RWPE2 (cell line): ENCODE measurements at regions not wholly inside any gene's neighbourhood (a gene's known extent, or its start where the extent isn't known, plus 50 kb on each side); places are given as distances from the start of the nearest gene placed in this dataset.

Experiments used
- ATAC-seq: fragments of 200-7000 bp; cut with Tn5 transposase; 3 replicates; pipeline ENCODE4 v1.9.1; 2021; ENCODE audit warnings: low read depth
- DNase-seq: peaks from one replicate; pipeline ENCODE4 v3.0.0-alpha.2; 2020; ENCODE audit warnings: low spot score
- H3K27ac ChIP-seq: fragments of 450-650 bp; 2 replicates; pipeline ENCODE4 v1.5.1; 2017; ENCODE audit warnings: mild to moderate bottlenecking; ENCODE audit not compliant: poor library complexity, severe bottlenecking
- H3K27me3 ChIP-seq: fragments of 250-450 bp; sonication (Bioruptor Pico); 2 replicates; pipeline ENCODE4 v1.5.1; 2021; ENCODE audit warnings: mild to moderate bottlenecking, moderate library complexity; ENCODE audit not compliant: insufficient read depth, poor library complexity, severe bottlenecking
- H3K36me3 ChIP-seq: fragments of 250-450 bp; sonication (Bioruptor Pico); 2 replicates; pipeline ENCODE4 v1.5.1; 2020; ENCODE audit warnings: low read depth, mild to moderate bottlenecking, moderate library complexity
- H3K4me1 ChIP-seq: fragments of 250-450 bp; sonication (Bioruptor Pico); 2 replicates; pipeline ENCODE4 v1.5.1; 2021; ENCODE audit warnings: mild to moderate bottlenecking, moderate library complexity; ENCODE audit not compliant: insufficient read depth, poor library complexity, severe bottlenecking
- H3K4me3 ChIP-seq: fragments of 250-450 bp; sonication (Bioruptor Pico); 2 replicates; pipeline ENCODE4 v1.5.1; 2021; ENCODE audit warnings: mild to moderate bottlenecking, moderate library complexity; ENCODE audit not compliant: severe bottlenecking
- H3K9me3 ChIP-seq: fragments of 250-450 bp; sonication (Bioruptor Pico); 2 replicates; pipeline ENCODE4 v1.5.1; 2021; ENCODE audit warnings: mild to moderate bottlenecking, moderate library complexity; ENCODE audit not compliant: severe bottlenecking
- TF ChIP-seq, protein P1 (sequence below): fragments of 450-650 bp; IDR thresholded peaks from one replicate; pipeline ENCODE4 v1.5.1; 2017; ENCODE audit warnings: mild to moderate bottlenecking, moderate library complexity; ENCODE audit not compliant: poor library complexity, severe bottlenecking

DNA sequence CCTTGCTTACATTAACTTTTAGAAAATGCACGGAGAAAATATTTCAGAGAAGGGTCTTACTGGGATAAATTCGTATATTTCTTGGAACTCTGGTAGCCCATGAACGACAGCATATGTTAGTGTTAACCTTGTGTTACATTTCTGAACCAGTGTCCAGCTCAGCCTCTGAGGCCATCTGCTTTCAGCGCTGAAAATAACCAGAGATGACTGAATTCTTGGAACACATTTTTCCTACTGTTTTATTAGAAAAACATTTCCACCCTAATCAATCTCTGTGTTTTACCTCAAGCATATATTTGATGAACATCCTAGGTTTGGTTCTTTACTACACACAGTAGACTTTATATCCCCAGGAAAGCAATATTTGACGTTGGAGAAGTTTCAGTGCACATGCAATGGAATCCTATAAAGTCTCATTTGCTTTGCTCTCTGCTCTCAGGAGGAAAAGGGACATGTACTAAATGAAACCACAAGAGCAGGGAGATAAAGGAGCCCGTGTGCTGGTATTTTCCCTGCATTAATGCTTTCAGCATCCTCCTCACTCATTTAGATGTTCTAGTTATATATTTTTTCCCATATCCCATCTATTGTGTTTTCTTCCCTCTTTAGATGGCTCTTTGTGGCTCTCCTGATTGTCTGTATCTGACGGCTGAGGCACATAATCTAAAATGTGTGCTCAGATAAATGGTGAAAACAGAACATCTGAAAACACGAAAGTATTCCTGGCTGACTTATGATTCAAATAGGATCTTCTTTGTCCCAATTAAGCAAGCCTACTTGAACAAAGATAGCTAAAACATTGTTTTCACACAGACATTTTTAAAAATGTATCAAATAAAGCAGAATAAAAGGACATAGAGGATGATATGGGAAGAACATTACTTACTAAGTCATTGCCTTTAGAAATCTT is 151.7 kb upstream of the KCNMB2 start:
- ATAC-seq, result no peak
- no peak overlapping the region for H3K27ac ChIP-seq
- no peaks in the 10 kb centered on the region for H3K9me3 ChIP-seq
- no peaks in the 10 kb centered on the region for H3K27me3 ChIP-seq
- H3K4me3 ChIP-seq, result no peak overlapping the region
- no peak for DNase-seq
- TF ChIP-seq, protein P1, sequence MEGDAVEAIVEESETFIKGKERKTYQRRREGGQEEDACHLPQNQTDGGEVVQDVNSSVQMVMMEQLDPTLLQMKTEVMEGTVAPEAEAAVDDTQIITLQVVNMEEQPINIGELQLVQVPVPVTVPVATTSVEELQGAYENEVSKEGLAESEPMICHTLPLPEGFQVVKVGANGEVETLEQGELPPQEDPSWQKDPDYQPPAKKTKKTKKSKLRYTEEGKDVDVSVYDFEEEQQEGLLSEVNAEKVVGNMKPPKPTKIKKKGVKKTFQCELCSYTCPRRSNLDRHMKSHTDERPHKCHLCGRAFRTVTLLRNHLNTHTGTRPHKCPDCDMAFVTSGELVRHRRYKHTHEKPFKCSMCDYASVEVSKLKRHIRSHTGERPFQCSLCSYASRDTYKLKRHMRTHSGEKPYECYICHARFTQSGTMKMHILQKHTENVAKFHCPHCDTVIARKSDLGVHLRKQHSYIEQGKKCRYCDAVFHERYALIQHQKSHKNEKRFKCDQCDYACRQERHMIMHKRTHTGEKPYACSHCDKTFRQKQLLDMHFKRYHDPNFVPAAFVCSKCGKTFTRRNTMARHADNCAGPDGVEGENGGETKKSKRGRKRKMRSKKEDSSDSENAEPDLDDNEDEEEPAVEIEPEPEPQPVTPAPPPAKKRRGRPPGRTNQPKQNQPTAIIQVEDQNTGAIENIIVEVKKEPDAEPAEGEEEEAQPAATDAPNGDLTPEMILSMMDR, result no peak
- no peaks in the 10 kb centered on the region for H3K36me3 ChIP-seq
- peaks cover 13% of the 10 kb centered on the region for H3K4me1 ChIP-seq

DNA sequence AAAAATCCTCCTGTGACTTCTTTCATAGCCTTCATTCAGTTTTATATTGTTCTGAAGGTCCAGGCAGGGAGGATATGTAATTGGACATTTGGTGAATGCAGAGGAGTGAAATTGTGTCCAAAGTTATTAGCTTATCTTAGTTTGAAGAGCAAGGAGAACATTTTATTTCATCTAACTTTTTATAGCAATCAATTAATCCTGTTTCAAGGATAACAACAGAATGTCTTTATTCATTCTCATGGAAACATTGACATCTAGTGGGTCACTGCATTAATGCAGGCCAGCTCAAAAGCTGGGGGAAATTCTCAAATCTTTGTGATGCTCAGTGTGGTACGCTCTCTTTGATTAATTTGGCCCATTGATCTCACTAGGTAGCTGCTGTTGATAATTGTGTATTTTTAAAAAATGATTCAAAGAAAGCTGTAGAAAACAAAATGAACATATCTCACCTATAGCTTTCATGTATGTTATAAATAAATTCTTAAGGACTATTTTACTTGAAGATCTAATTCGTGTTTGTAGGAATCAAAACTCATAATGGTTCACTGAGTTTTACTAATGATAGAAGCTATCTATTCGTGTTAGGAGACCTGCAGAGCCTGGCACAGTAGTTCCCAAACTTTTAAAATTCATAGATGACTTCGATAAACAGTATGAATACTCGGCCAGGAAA is 150.8 kb upstream of the KCNMB2 start:
- Histone ChIP-seq H3K4me3 (no peak overlapping the region), H3K4me1 (peaks cover 13% of the 10 kb centered on the region), H3K27ac (no peak overlapping the region), H3K27me3 (no peaks in the 10 kb centered on the region), H3K36me3 (no peaks in the 10 kb centered on the region), H3K9me3 (no peaks in the 10 kb centered on the region)
- TF ChIP-seq, protein P1, result peak; percentile 88
- DNase-seq, result no peak
- ATAC-seq, result no peak

DNA sequence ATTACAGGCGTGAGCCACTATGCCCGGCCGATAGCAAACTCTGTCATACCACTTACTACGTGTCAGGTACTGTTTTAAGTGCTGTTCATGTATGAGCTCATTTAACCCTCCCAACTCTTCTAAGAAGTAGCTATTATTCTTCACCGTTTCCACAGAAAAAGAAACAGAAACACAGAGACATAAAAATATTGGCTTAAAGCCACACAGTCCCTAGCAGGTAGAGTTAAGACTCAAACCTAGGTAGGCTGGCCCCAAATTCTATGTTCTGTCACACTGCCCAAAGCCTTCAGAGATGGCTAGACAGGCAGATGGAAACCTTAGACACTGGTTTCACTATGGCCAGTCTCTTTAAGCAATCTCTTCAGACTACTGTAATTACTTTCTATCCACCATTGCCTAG is 149.8 kb upstream of the KCNMB2 start:
- no peak for DNase-seq
- H3K27me3 ChIP-seq, result no peaks in the 10 kb centered on the region
- ATAC-seq, result no peak
- no peaks in the 10 kb centered on the region for H3K9me3 ChIP-seq
- no peaks in the 10 kb centered on the region for H3K36me3 ChIP-seq
- no peak overlapping the region for H3K27ac ChIP-seq
- peaks cover 13% of the 10 kb centered on the region for H3K4me1 ChIP-seq
- H3K4me3 ChIP-seq, result no peak overlapping the region
- TF ChIP-seq, protein P1, result no peak

DNA sequence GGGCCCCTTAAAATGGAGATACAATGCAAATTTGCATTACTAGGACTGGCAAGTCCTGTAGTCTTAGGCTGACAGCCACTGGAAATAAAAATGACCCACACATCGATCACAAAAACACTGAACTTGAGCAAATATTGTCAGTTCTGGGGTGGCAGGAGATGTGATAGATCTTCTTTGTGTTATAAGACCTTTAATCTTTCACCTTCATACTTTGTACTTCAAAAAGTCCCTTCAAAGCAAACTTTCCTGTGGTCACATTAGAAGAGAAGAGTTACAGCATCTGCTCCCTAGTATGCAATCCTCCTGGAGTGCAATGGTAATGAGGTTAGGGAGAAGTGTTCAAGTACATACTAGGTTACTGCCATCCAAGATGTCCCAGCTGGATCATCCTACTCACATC is 149.4 kb upstream of the KCNMB2 start:
- peaks cover 8% of the 10 kb centered on the region for H3K4me1 ChIP-seq

More for the DNA sequence above, 149.4 kb upstream of the KCNMB2 start:
- DNase-seq (no peak), ATAC-seq (no peak)
- no peak overlapping the region for H3K27ac ChIP-seq
- H3K36me3 ChIP-seq, result no peaks in the 10 kb centered on the region
- H3K9me3 ChIP-seq, result no peaks in the 10 kb centered on the region
- TF ChIP-seq, protein P1, result no peak
- no peaks in the 10 kb centered on the region for H3K27me3 ChIP-seq
- H3K4me3 ChIP-seq, result no peak overlapping the region
